ENCODE measurements at regions not wholly inside any gene's neighbourhood (a gene's known extent, or its start where the extent isn't known, plus 50 kb on each side); places are given as distances from the start of the nearest gene placed in this dataset.

- Histone ChIP-seq H3K9ac (ENCODE audit: low read length) (no peak overlapping the region), H2AFZ (ENCODE audit: low read depth, low read length) (no peak overlapping the region), H3K9me3 (ENCODE audit: insufficient read depth, low read length) (no peaks in the 10 kb centered on the region), H3K4me1 (ENCODE audit: low read length) (no peaks in the 10 kb centered on the region), H3K79me2 (ENCODE audit: low read length) (no peaks in the 10 kb centered on the region), H3K4me2 (ENCODE audit: low read length) (no peak overlapping the region), H3K4me3 (ENCODE audit: low read length) (no peak overlapping the region), H4K20me1 (ENCODE audit: insufficient read depth, low read length) (no peaks in the 10 kb centered on the region), H3K36me3 (replicated peaks; ENCODE audit: low read depth, low read length) (no peaks in the 10 kb centered on the region), H3K27me3 (ENCODE audit: low read depth, low read length) (peaks cover 67% of the 10 kb centered on the region), H3K27ac (ENCODE audit: low read length) (no peak overlapping the region)
- TF ChIP-seq CTCF (IDR thresholded peaks at IDR 0.05; ENCODE audit: low read depth, low read length) = no peak
- TF ChIP-seq EZH2phosphoT487 (IDR thresholded peaks at IDR 0.05; ENCODE audit: low read depth) = no peak
Observed at GRCh38 chr1:229056046-229056445, 214.9 kb upstream of the RAB4A start.

GRCh38 chr1:229058111-229058561 is 212.8 kb upstream of the RAB4A start:
- Histone ChIP-seq H3K27ac (ENCODE audit: low read length) (no peak overlapping the region), H3K27me3 (ENCODE audit: low read depth, low read length) (peaks cover 60% of the 10 kb centered on the region), H3K4me2 (ENCODE audit: low read length) (no peak overlapping the region), H2AFZ (ENCODE audit: low read depth, low read length) (no peak overlapping the region), H3K4me1 (ENCODE audit: low read length) (no peaks in the 10 kb centered on the region), H3K36me3 (replicated peaks; ENCODE audit: low read depth, low read length) (no peaks in the 10 kb centered on the region), H3K9ac (ENCODE audit: low read length) (no peak overlapping the region), H3K4me3 (ENCODE audit: low read length) (no peak overlapping the region), H3K79me2 (ENCODE audit: low read length) (no peaks in the 10 kb centered on the region), H3K9me3 (ENCODE audit: insufficient read depth, low read length) (no peaks in the 10 kb centered on the region), H4K20me1 (ENCODE audit: insufficient read depth, low read length) (no peaks in the 10 kb centered on the region)
- TF ChIP-seq CTCF (IDR thresholded peaks at IDR 0.05; ENCODE audit: low read depth, low read length) (no peak), EZH2phosphoT487 (IDR thresholded peaks at IDR 0.05; ENCODE audit: low read depth) (no peak)

GRCh38 chr1:229058729-229059128 is 212.2 kb upstream of the RAB4A start:
- Histone ChIP-seq H2AFZ (ENCODE audit: low read depth, low read length) (no peak overlapping the region), H3K4me2 (ENCODE audit: low read length) (no peak overlapping the region)

More at GRCh38 chr1:229058729-229059128, 212.2 kb upstream of the RAB4A start:
- TF ChIP-seq CTCF (IDR thresholded peaks at IDR 0.05; ENCODE audit: low read depth, low read length) (no peak), EZH2phosphoT487 (IDR thresholded peaks at IDR 0.05; ENCODE audit: low read depth) (no peak)
- H3K27ac ChIP-seq (ENCODE audit: low read length) = no peak overlapping the region
- H3K79me2 ChIP-seq (ENCODE audit: low read length) = no peaks in the 10 kb centered on the region
- no peaks in the 10 kb centered on the region for H3K36me3 ChIP-seq (replicated peaks; ENCODE audit: low read depth, low read length)
- no peaks in the 10 kb centered on the region for H3K4me1 ChIP-seq (ENCODE audit: low read length)
- no peaks in the 10 kb centered on the region for H3K9me3 ChIP-seq (ENCODE audit: insufficient read depth, low read length)
- peaks cover 56% of the 10 kb centered on the region for H3K27me3 ChIP-seq (ENCODE audit: low read depth, low read length)
- H3K4me3 ChIP-seq (ENCODE audit: low read length) = no peak overlapping the region
- no peak overlapping the region for H3K9ac ChIP-seq (ENCODE audit: low read length)
- no peaks in the 10 kb centered on the region for H4K20me1 ChIP-seq (ENCODE audit: insufficient read depth, low read length)

Data from OCI-LY3 (cell line).